ENCODE measurements at regions not wholly inside any gene's neighbourhood (a gene's known extent, or its start where the extent isn't known, plus 50 kb on each side); places are given as distances from the start of the nearest gene placed in this dataset.

DNA sequence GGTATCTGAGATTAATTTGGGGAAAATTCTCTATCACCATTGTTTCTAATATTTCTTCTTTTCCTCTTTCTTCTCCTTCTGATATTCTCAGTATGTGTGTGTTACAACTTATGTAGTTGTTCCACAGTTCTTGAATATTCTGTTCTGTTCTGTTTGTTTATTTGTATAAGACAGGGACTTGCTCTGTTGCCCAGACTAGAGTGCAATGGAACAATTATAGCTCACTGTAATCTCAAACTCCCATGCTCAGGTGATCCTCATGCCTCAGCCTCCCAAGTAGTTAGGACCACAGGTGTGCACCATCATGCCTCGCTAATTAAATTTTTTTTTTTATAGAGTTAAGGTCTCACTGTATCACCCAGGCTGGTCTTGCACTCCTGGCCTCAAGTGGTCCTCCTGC lies 145.8 kb upstream of the TUT7 start:
- TF ChIP-seq ZBTB8A (IDR thresholded peaks at IDR 0.05; ENCODE audit: partially characterized antibody) (no peak), NELFE (IDR thresholded peaks at IDR 0.05; ENCODE audit: insufficient read depth, insufficient read length) (no peak), POLR2A (conservative IDR thresholded peaks at IDR 0.05) (no peak), STAT5A (IDR thresholded peaks at IDR 0.05; ENCODE audit: borderline replicate concordance, low read length) (no peak), CTCF (IDR thresholded peaks at IDR 0.05 in 2 of 3, conservative IDR thresholded peaks at IDR 0.05 in 1 of 3; ENCODE audit: insufficient read depth in 2 of 3, low read depth in 1 of 3, low read length in 3 of 3) (no peak), ZNF707 (CRISPR knock-in tag; conservative IDR thresholded peaks at IDR 0.05) (no peak), EZH2 (IDR thresholded peaks at IDR 0.05; ENCODE audit: borderline replicate concordance, low read depth, low read length) (no peak), PRDM10 (IDR thresholded peaks at IDR 0.05; ENCODE audit: partially characterized antibody) (no peak), HDAC8 (tag; IDR thresholded peaks at IDR 0.05) (no peak), POLR2AphosphoS5 (IDR thresholded peaks at IDR 0.05; ENCODE audit: control insufficient read depth, insufficient read depth, low read depth, low read length) (no peak), ARID4B (CRISPR knock-in tag; IDR thresholded peaks at IDR 0.05) (no peak), DACH1 (IDR thresholded peaks at IDR 0.05; ENCODE audit: partially characterized antibody) (no peak), PKNOX1 (IDR thresholded peaks at IDR 0.05) (no peak)
- TF ChIP-seq, protein P1, sequence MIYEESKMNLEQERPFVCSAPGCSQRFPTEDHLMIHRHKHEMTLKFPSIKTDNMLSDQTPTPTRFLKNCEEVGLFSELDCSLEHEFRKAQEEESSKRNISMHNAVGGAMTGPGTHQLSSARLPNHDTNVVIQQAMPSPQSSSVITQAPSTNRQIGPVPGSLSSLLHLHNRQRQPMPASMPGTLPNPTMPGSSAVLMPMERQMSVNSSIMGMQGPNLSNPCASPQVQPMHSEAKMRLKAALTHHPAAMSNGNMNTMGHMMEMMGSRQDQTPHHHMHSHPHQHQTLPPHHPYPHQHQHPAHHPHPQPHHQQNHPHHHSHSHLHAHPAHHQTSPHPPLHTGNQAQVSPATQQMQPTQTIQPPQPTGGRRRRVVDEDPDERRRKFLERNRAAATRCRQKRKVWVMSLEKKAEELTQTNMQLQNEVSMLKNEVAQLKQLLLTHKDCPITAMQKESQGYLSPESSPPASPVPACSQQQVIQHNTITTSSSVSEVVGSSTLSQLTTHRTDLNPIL (CRISPR knock-in tag; IDR thresholded peaks at IDR 0.05) = no peak

Measured in K562 (cell line).